K562 (cell line): ENCODE measurements at regions not wholly inside any gene's neighbourhood (a gene's known extent, or its start where the extent isn't known, plus 50 kb on each side); places are given as distances from the start of the nearest gene placed in this dataset. TPM values are rescaled to one million over a fixed set of nuclear protein-coding genes. Genes with fewer than 3 reads are reported as not detected.

ENCODE experiments used
- CC2D1A ChIP-seq: fragments of 450-650 bp; IDR thresholded peaks from 2 replicates; pipeline ENCODE4 v1.6.1; 2017; ENCODE audit warnings: mild to moderate bottlenecking
- ESRRA ChIP-seq: fragments of 450-650 bp; IDR thresholded peaks from 2 replicates; pipeline ENCODE4 v1.6.1; 2014; ENCODE audit warnings: low read depth, mild to moderate bottlenecking, moderate library complexity, borderline replicate concordance
- GATAD2B ChIP-seq: fragments of 450-650 bp; IDR thresholded peaks from 2 replicates; pipeline ENCODE4 v1.6.1; 2017; ENCODE audit warnings: mild to moderate bottlenecking, borderline replicate concordance
- MYNN ChIP-seq, 2 experiments: sonication (generic); formaldehyde crosslinking in 1 of 2; IDR thresholded peaks; 2 replicates each; pipeline versions ENCODE4 v1.5.0 to v1.6.1; 2016 to 2020; ENCODE audit warnings: antibody characterized with exemption in 1 of 2, missing genetic modification reagents in 1 of 2
- POU5F1 ChIP-seq: fragments of 150-350 bp; IDR thresholded peaks from 2 replicates; pipeline ENCODE4 v1.6.1; 2014; ENCODE audit warnings: borderline replicate concordance, low read length, low read depth, mild to moderate bottlenecking; ENCODE audit not compliant: partially characterized antibody
- small RNA-seq: library from RNA; depleted of rRNA; stranded (forward); fragments of <200 nt; gene quantifications from one replicate; pipeline ENCODE3, GENCODE V24; 2014
- TF ChIP-seq, protein P1 (sequence below): fragments of 450-650 bp; formaldehyde crosslinking; IDR thresholded peaks from 2 replicates; pipeline ENCODE4 v1.4.0; 2022; ENCODE audit warnings: mild to moderate bottlenecking, moderate library complexity

DNA sequence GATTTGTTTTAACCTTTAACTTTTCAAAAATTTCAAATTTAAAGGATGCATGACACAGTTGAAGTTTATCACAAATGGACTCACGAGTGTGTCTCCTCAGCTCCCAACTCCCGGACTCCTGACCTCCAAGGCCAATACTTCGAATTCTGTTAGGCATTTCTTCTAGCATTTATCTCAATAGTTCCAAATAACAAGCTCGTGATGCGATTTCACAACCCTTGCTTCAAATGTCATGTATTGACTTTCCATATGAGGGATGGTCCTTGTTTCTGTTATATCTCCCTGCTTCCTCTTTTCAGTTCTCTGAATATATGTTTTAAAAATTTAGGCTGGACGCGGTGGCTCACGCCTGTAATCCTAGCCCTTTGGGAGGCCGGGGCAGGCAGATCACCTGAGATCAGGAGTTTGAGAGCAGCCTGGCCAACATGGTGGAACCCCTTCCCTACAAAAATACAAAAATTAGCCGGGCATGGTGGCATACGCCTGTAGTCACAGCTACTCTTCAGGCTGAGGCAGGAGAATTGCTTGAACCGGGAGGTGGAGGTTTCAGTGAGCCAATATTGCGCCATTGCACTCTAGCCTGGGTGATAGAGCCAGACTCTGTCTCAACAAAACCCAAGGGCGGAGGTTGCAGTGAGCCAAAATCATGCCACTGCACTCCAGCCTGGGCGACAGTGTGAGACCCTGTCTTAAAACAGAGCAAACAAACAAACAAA lies 52.0 kb upstream of the TINAGL1 start (continued):
- TF ChIP-seq, protein P1, sequence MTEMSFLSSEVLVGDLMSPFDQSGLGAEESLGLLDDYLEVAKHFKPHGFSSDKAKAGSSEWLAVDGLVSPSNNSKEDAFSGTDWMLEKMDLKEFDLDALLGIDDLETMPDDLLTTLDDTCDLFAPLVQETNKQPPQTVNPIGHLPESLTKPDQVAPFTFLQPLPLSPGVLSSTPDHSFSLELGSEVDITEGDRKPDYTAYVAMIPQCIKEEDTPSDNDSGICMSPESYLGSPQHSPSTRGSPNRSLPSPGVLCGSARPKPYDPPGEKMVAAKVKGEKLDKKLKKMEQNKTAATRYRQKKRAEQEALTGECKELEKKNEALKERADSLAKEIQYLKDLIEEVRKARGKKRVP (CRISPR knock-in tag), result no peak
- TF ChIP-seq MYNN (IDR thresholded peaks at IDR 0.05) (no peak), MYNN (CRISPR knock-in tag; IDR thresholded peaks at IDR 0.05) (no peak), CC2D1A (no peak), GATAD2B (no peak), ESRRA (no peak), POU5F1 (no peak)

Small RNA genes in the stretch of these regions (small RNA-seq; reads per million reads assigned to genes)
- gene RF00019 (not detected), gene RNU6-40P (not detected)
